Loucy (cell line): ENCODE measurements at regions not wholly inside any gene's neighbourhood (a gene's known extent, or its start where the extent isn't known, plus 50 kb on each side); places are given as distances from the start of the nearest gene placed in this dataset.

ENCODE experiments used
- H2AFZ ChIP-seq: fragments of 200-600 bp; sonication (generic); 2 replicates; pipeline ENCODE4 v1.6.0; 2016; ENCODE audit warnings: antibody characterized with exemption, mild to moderate bottlenecking, low read length, moderate library complexity
- H3F3A ChIP-seq: fragments of 200-600 bp; 2 replicates; pipeline ENCODE4 v1.6.0; 2016; ENCODE audit warnings: antibody characterized with exemption, low read depth, mild to moderate bottlenecking
- H3K27me3 ChIP-seq: fragments of 200-600 bp; sonication (generic); 2 replicates; pipeline ENCODE4 v1.6.1; 2014; ENCODE audit warnings: low read length, mild to moderate bottlenecking; ENCODE audit not compliant: insufficient read depth, poor library complexity, severe bottlenecking
- H3K36me3 ChIP-seq: fragments of 200-600 bp; sonication (generic); 2 replicates; pipeline ENCODE4 v1.6.1; 2016; ENCODE audit warnings: low read length; ENCODE audit not compliant: insufficient read depth
- H3K4me1 ChIP-seq: fragments of 200-600 bp; sonication (generic); 2 replicates; pipeline ENCODE4 v1.5.1; 2014; ENCODE audit warnings: low read length, mild to moderate bottlenecking; ENCODE audit not compliant: insufficient read depth, poor library complexity, severe bottlenecking
- H3K4me2 ChIP-seq: fragments of 200-600 bp; sonication (generic); 2 replicates; pipeline ENCODE4 v1.6.0; 2014; ENCODE audit warnings: antibody characterized with exemption, low read length, low read depth, mild to moderate bottlenecking; ENCODE audit not compliant: poor library complexity, severe bottlenecking
- H3K4me3 ChIP-seq: fragments of 200-600 bp; sonication (generic); 2 replicates; pipeline ENCODE4 v1.5.1; 2014; ENCODE audit warnings: low read length, mild to moderate bottlenecking, mixed read lengths; ENCODE audit not compliant: poor library complexity, severe bottlenecking
- H3K79me2 ChIP-seq: fragments of 200-600 bp; sonication (generic); 2 replicates; pipeline ENCODE4 v1.6.1; 2014; ENCODE audit warnings: low read length; ENCODE audit not compliant: insufficient read depth
- H3K9ac ChIP-seq: fragments of 200-600 bp; sonication (generic); 2 replicates; pipeline ENCODE4 v1.6.0; 2014; ENCODE audit warnings: mild to moderate bottlenecking, low read depth, low read length, moderate library complexity; ENCODE audit not compliant: poor library complexity, severe bottlenecking
- H3K9me2 ChIP-seq: fragments of 200-600 bp; sonication (generic); replicated peaks from 2 replicates; pipeline ENCODE4 v1.6.1; 2016; ENCODE audit warnings: low read depth, low read length, mixed read lengths
- H3K9me3 ChIP-seq: fragments of 200-600 bp; sonication (generic); 2 replicates; pipeline ENCODE4 v1.6.1; 2014; ENCODE audit warnings: mild to moderate bottlenecking, antibody characterized with exemption, low read length, low read depth; ENCODE audit not compliant: insufficient read depth
- H4K20me1 ChIP-seq: fragments of 200-600 bp; sonication (generic); 2 replicates; pipeline ENCODE4 v1.6.0; 2014; ENCODE audit warnings: antibody characterized with exemption, low read length, mild to moderate bottlenecking; ENCODE audit not compliant: insufficient read depth, poor library complexity, severe bottlenecking
- CTCF ChIP-seq: fragments of 200-600 bp; sonication (generic); conservative IDR thresholded peaks from 2 replicates; pipeline ENCODE4 v1.5.1; 2014; ENCODE audit warnings: mild to moderate bottlenecking, antibody characterized with exemption, low read length
- EZH2phosphoT487 ChIP-seq: fragments of 200-600 bp; IDR thresholded peaks from 2 replicates; pipeline ENCODE4 v1.6.1; 2018; ENCODE audit warnings: antibody characterized with exemption, mild to moderate bottlenecking, moderate library complexity, borderline replicate concordance

- no peaks in the 10 kb centered on the region for H3K79me2 ChIP-seq
- H3K4me1 ChIP-seq = no peaks in the 10 kb centered on the region
- no peak overlapping the region for H3K9ac ChIP-seq
- no peak overlapping the region for H3K4me3 ChIP-seq
- H4K20me1 ChIP-seq = no peaks in the 10 kb centered on the region
- no peaks in the 10 kb centered on the region for H3K9me3 ChIP-seq
- TF ChIP-seq CTCF (no peak), EZH2phosphoT487 (no peak)
- no peak overlapping the region for H3K4me2 ChIP-seq
- no peaks in the 10 kb centered on the region for H3K27me3 ChIP-seq
- no peak overlapping the region for H2AFZ ChIP-seq
- H3K36me3 ChIP-seq = no peaks in the 10 kb centered on the region
- H3F3A ChIP-seq = no peaks in the 10 kb centered on the region
- no peaks in the 10 kb centered on the region for H3K9me2 ChIP-seq
Measured at GRCh38 chr13:67439365-67439764, 209.2 kb upstream of the PCDH9 start.

- no peaks in the 10 kb centered on the region for H3K9me2 ChIP-seq
- H3K4me2 ChIP-seq = no peak overlapping the region
- H3K4me1 ChIP-seq = no peaks in the 10 kb centered on the region
- no peaks in the 10 kb centered on the region for H3K27me3 ChIP-seq
- no peaks in the 10 kb centered on the region for H4K20me1 ChIP-seq
- no peak overlapping the region for H3K4me3 ChIP-seq
- H2AFZ ChIP-seq = no peak overlapping the region
- no peaks in the 10 kb centered on the region for H3K36me3 ChIP-seq
- H3K9me3 ChIP-seq = no peaks in the 10 kb centered on the region
- H3F3A ChIP-seq = no peaks in the 10 kb centered on the region
- TF ChIP-seq CTCF (peak; percentile 42), EZH2phosphoT487 (no peak)
- H3K79me2 ChIP-seq = no peaks in the 10 kb centered on the region
- H3K9ac ChIP-seq = no peak overlapping the region
Measured at GRCh38 chr13:67438465-67438864, 208.3 kb upstream of the PCDH9 start.

DNA sequence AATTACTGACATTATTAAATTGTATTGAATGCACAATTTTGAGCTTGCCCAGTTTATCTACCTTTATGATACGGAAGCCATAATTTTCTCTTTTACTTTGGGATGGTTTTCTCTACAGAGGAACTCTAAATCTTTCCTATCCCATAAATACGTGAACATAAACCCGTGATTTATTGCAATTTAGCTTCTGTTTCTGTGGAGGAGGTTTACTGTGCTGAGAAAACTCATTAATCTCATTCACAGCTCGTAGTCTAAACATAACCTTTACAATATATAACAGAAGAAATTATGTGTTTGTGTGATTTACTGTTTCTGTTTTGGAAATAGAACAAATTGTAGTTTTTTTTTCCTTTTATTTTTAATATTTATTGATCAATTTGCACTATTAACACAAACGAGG, 207.1 kb upstream of the PCDH9 start:
- no peaks in the 10 kb centered on the region for H3K9me3 ChIP-seq
- H3K4me2 ChIP-seq = no peak overlapping the region
- no peak for TF ChIP-seq EZH2phosphoT487
- no peak for TF ChIP-seq CTCF

More for the DNA sequence above, 207.1 kb upstream of the PCDH9 start:
- H3K9ac ChIP-seq = no peak overlapping the region
- no peaks in the 10 kb centered on the region for H3K27me3 ChIP-seq
- H4K20me1 ChIP-seq = no peaks in the 10 kb centered on the region
- H3K36me3 ChIP-seq = no peaks in the 10 kb centered on the region
- H3F3A ChIP-seq = no peaks in the 10 kb centered on the region
- no peak overlapping the region for H3K4me3 ChIP-seq
- H3K79me2 ChIP-seq = no peaks in the 10 kb centered on the region
- H2AFZ ChIP-seq = no peak overlapping the region
- H3K4me1 ChIP-seq = no peaks in the 10 kb centered on the region
- no peaks in the 10 kb centered on the region for H3K9me2 ChIP-seq
